HG02623 (cell line): ENCODE measurements at regions not wholly inside any gene's neighbourhood (a gene's known extent, or its start where the extent isn't known, plus 50 kb on each side); places are given as distances from the start of the nearest gene placed in this dataset.

Experiments used
- ATAC-seq: cut with Tn5 transposase; IDR thresholded peaks from one replicate; pipeline ENCODE4 v1.9.1; 2021; ENCODE audit warnings: moderate library complexity; ENCODE audit not compliant: unreplicated experiment

GRCh38 chr9:2311920-2312319 is 296.8 kb downstream of the SMARCA2 start:
- ATAC-seq: no peak

- ATAC-seq: no peak
Measured at GRCh38 chr9:2313512-2313911, 298.4 kb downstream of the SMARCA2 start.

GRCh38 chr9:2317591-2317990 is 302.4 kb downstream of the SMARCA2 start:
- no peak for ATAC-seq

GRCh38 chr9:2319421-2319820 is 302.2 kb upstream of the VLDLR start:
- no peak for ATAC-seq

GRCh38 chr9:2320114-2320513 is 301.5 kb upstream of the VLDLR start:
- no peak for ATAC-seq

- ATAC-seq: no peak
Measured at GRCh38 chr9:2320632-2321031, 301.0 kb upstream of the VLDLR start.

GRCh38 chr9:2321523-2322148 is 300.0 kb upstream of the VLDLR start:
- ATAC-seq: no peak

- ATAC-seq: no peak
Measured at GRCh38 chr9:2324742-2325141, 296.8 kb upstream of the VLDLR start.

- ATAC-seq: no peak
Measured at GRCh38 chr9:2332663-2333062, 288.9 kb upstream of the VLDLR start.

- ATAC-seq: no peak
Measured at GRCh38 chr9:2335260-2335659, 286.3 kb upstream of the VLDLR start.

- ATAC-seq: no peak
Measured at GRCh38 chr9:2336055-2336454, 285.5 kb upstream of the VLDLR start.

- no peak for ATAC-seq
Measured at GRCh38 chr9:2337131-2337530, 284.5 kb upstream of the VLDLR start.

- ATAC-seq: no peak
Measured at GRCh38 chr9:2337627-2338026, 284.0 kb upstream of the VLDLR start.

GRCh38 chr9:2338777-2339365 is 282.7 kb upstream of the VLDLR start:
- ATAC-seq: no peak

GRCh38 chr9:2339416-2339815 is 282.2 kb upstream of the VLDLR start:
- no peak for ATAC-seq

- no peak for ATAC-seq
Measured at GRCh38 chr9:2340046-2340760, 281.4 kb upstream of the VLDLR start.

GRCh38 chr9:2341126-2341525 is 280.5 kb upstream of the VLDLR start:
- no peak for ATAC-seq

GRCh38 chr9:2341956-2342355 is 279.6 kb upstream of the VLDLR start:
- no peak for ATAC-seq

- no peak for ATAC-seq
Measured at GRCh38 chr9:2343756-2344155, 277.8 kb upstream of the VLDLR start.

GRCh38 chr9:2344436-2344835 is 277.2 kb upstream of the VLDLR start:
- no peak for ATAC-seq

- ATAC-seq: no peak
Measured at GRCh38 chr9:2345013-2345412, 276.6 kb upstream of the VLDLR start.

- ATAC-seq: no peak
Measured at GRCh38 chr9:2346277-2346913, 275.2 kb upstream of the VLDLR start.
